HCT116 (cell line): ENCODE measurements at regions not wholly inside any gene's neighbourhood (a gene's known extent, or its start where the extent isn't known, plus 50 kb on each side); places are given as distances from the start of the nearest gene placed in this dataset.

ENCODE experiments used
- ATAC-seq: fragments of 200-7000 bp; cut with Tn5 transposase; 2 replicates; pipeline ENCODE4 v1.9.1; 2020; ENCODE audit warnings: mild to moderate bottlenecking, moderate library complexity
- BruUV-seq: library from RNA; stranded (reverse); fragments of 400-500 nt; replicated peaks from 2 replicates; lab custom pipeline; 2021; lab: Mats Ljungman, UMichigan
- CTCF ChIA-PET: fragments of 300-600 bp; sonication (Branson Sonifier 250); formaldehyde crosslinking; loops from one replicate; lab custom pipeline; 2021; ENCODE audit warnings: antibody characterized with exemption; lab: Charles Lee
- POLR2A ChIA-PET: fragments of 300-600, 350-600 bp; sonication (Branson Sonifier 250); formaldehyde crosslinking; loops from one replicate; lab custom pipeline; 2021; ENCODE audit warnings: antibody characterized with exemption; lab: Charles Lee
- RAD21 ChIA-PET, 2 experiments: fragments of 300-600 bp; sonication (Branson Sonifier 250); formaldehyde crosslinking; loops; one replicate each; lab custom pipeline; 2023; ENCODE audit warnings: low total read pairs in 2 of 2; ENCODE audit not compliant: uncharacterized antibody in 2 of 2, unreplicated experiment in 2 of 2, low non-redundant PET in 1 of 2; lab: Charles Lee
- DNase-seq: peaks from one replicate; pipeline ENCODE4 v3.0.0-alpha.2; 2010; ENCODE audit warnings: low read depth, low spot score
- H2AFZ ChIP-seq: fragments of 200-600 bp; shearing (Covaris generic), sonication (generic); 2 replicates; pipeline ENCODE4 v1.6.1; 2017; ENCODE audit warnings: low read depth, mixed run types, mixed read lengths, antibody characterized with exemption, low read length; ENCODE audit not compliant: poor library complexity, severe bottlenecking
- H3K27ac ChIP-seq: 2 replicates; pipeline ENCODE4 v1.5.1; 2012; ENCODE audit warnings: low read depth, low read length
- H3K27me3 ChIP-seq: fragments of 200-600 bp; sonication (generic); 2 replicates; pipeline ENCODE4 v1.6.1; 2016; ENCODE audit warnings: mixed run types, low read length, mixed read lengths; ENCODE audit not compliant: insufficient read depth
- H3K36me3 ChIP-seq, 2 experiments: fragments of 200-500 bp in 1 of 2; fragments of 200-600 bp in 1 of 2; sonication (Bioruptor generic) in 1 of 2; sonication (generic) in 1 of 2; 2 replicates each; pipeline versions ENCODE4 v1.5.1 to v1.6.1; 2014 to 2016; ENCODE audit warnings: low read length in 2 of 2, inconsistent platforms in 1 of 2, mixed read lengths in 1 of 2, mixed run types in 1 of 2; ENCODE audit not compliant: insufficient read depth in 2 of 2, control insufficient read depth in 1 of 2
- H3K4me1 ChIP-seq, 2 experiments: fragments of 200-600 bp in 1 of 2; sonication (generic) in 1 of 2; 2 replicates each; pipeline versions ENCODE4 v1.5.1 to v1.6.1; 2012 to 2017; ENCODE audit warnings: low read length in 2 of 2, inconsistent platforms in 1 of 2, mild to moderate bottlenecking in 1 of 2, mixed read lengths in 1 of 2, mixed run types in 1 of 2, moderate library complexity in 1 of 2; ENCODE audit not compliant: insufficient read depth in 2 of 2, control insufficient read depth in 1 of 2
- H3K4me2 ChIP-seq: fragments of 200-600 bp; sonication (generic); 2 replicates; pipeline ENCODE4 v1.6.1; 2017; ENCODE audit warnings: mixed run types, low read length, mixed read lengths
- H3K4me3 ChIP-seq, 2 experiments: fragments of 200-600 bp in 1 of 2; sonication (generic) in 1 of 2; replicated peaks in 1 of 2; 2 replicates each; pipeline ENCODE4 v1.5.1; 2011 to 2016; ENCODE audit warnings: low read length in 2 of 2, control low read depth in 1 of 2, low read depth in 1 of 2, mild to moderate bottlenecking in 1 of 2, mixed read lengths in 1 of 2, mixed run types in 1 of 2
- H3K79me2 ChIP-seq: fragments of 200-600 bp; sonication (generic); 2 replicates; pipeline ENCODE4 v1.6.1; 2017; ENCODE audit warnings: mild to moderate bottlenecking, mixed run types, low read length, moderate library complexity, mixed read lengths; ENCODE audit not compliant: insufficient read depth
- H3K9ac ChIP-seq: fragments of 200-600 bp; sonication (generic); 2 replicates; pipeline ENCODE4 v1.6.1; 2016; ENCODE audit warnings: low read length, mixed read lengths
- H3K9me2 ChIP-seq: fragments of 200-600 bp; sonication (generic), shearing (Covaris generic); 2 replicates; pipeline ENCODE4 v1.6.1; 2017; ENCODE audit warnings: mixed run types, mild to moderate bottlenecking, moderate library complexity; ENCODE audit not compliant: insufficient read depth
- H3K9me3 ChIP-seq, 2 experiments: fragments of 200-500 bp in 1 of 2; fragments of 200-600 bp in 1 of 2; sonication (Bioruptor generic) in 1 of 2; sonication (generic) in 1 of 2; 2 replicates each; pipeline ENCODE4 v1.6.1; 2014 to 2017; ENCODE audit warnings: low read length in 2 of 2, mixed read lengths in 2 of 2, inconsistent platforms in 1 of 2, low read depth in 1 of 2, mild to moderate bottlenecking in 1 of 2, mixed run types in 1 of 2, moderate library complexity in 1 of 2; ENCODE audit not compliant: control insufficient read depth in 1 of 2, insufficient read depth in 1 of 2
- H4K20me1 ChIP-seq: fragments of 200-600 bp; sonication (generic), shearing (Covaris generic); 2 replicates; pipeline ENCODE4 v1.6.1; 2017; ENCODE audit warnings: mixed run types, mild to moderate bottlenecking, moderate library complexity; ENCODE audit not compliant: insufficient read depth
- CBX3 ChIP-seq: IDR thresholded peaks from 2 replicates; pipeline ENCODE4 v1.6.1; 2012; ENCODE audit warnings: low read depth
- EGR1 ChIP-seq: IDR thresholded peaks from 2 replicates; pipeline ENCODE4 v1.6.1; 2012; ENCODE audit warnings: low read depth
- FOSL1 ChIP-seq: IDR thresholded peaks from 2 replicates; pipeline ENCODE4 v1.6.1; 2012; ENCODE audit warnings: low read depth
- JUND ChIP-seq: IDR thresholded peaks from 2 replicates; pipeline ENCODE4 v1.6.1; 2012
- POLR2A ChIP-seq: IDR thresholded peaks from 2 replicates; pipeline ENCODE4 v1.7.0; 2011; ENCODE audit warnings: borderline replicate concordance; ENCODE audit not compliant: insufficient read depth, insufficient read length; ENCODE audit errors: extremely low read depth
- POLR2AphosphoS5 ChIP-seq: IDR thresholded peaks from 2 replicates; pipeline ENCODE4 v1.6.1; 2011; ENCODE audit warnings: mild to moderate bottlenecking, low read depth, low read length, moderate library complexity
- RAD21 ChIP-seq: IDR thresholded peaks from 2 replicates; pipeline ENCODE4 v1.6.1; 2012; ENCODE audit warnings: low read depth, mild to moderate bottlenecking
- SIN3A ChIP-seq: IDR thresholded peaks from 2 replicates; pipeline ENCODE4 v1.6.1; 2012; ENCODE audit warnings: low read depth
- YY1 ChIP-seq: IDR thresholded peaks from 2 replicates; pipeline ENCODE4 v1.6.1; 2011; ENCODE audit warnings: low read length, low read depth, moderate library complexity, mild to moderate bottlenecking; ENCODE audit not compliant: insufficient replicate concordance; ENCODE audit errors: extremely low read depth
- ZFX ChIP-seq: fragments of 450-650 bp; IDR thresholded peaks from 2 replicates; pipeline ENCODE4 v1.6.1; 2017
- ZNF274 ChIP-seq: fragments of 200-500 bp; sonication (Bioruptor generic); IDR thresholded peaks from 2 replicates; pipeline ENCODE4 v1.6.1; 2014; ENCODE audit warnings: mild to moderate bottlenecking, low read depth, low read length, inconsistent platforms
- intact Hi-C: fragments of 100-400 bp; cut with micrococcal nuclease; formaldehyde crosslinking; loops from 2 replicates; pipeline ENCODE4 v1.10.0; 2022
- TF ChIP-seq, protein P1 (sequence below), 3 experiments: fragments of 200-600 bp in 1 of 3; sonication (generic) in 1 of 3; IDR thresholded peaks in 2 of 3; conservative IDR thresholded peaks in 1 of 3; 2 replicates each; pipeline ENCODE4 v1.5.1; 2012 to 2017; ENCODE audit warnings: low read depth in 2 of 3, low read length in 2 of 3, antibody characterized with exemption in 1 of 3, borderline replicate concordance in 1 of 3, control low read depth in 1 of 3, mild to moderate bottlenecking in 1 of 3, mixed read lengths in 1 of 3, mixed run types in 1 of 3, moderate library complexity in 1 of 3; ENCODE audit not compliant: insufficient read depth in 1 of 3
- TF ChIP-seq, protein P2 (sequence below): IDR thresholded peaks from 2 replicates; pipeline ENCODE4 v1.6.1; 2012; ENCODE audit warnings: low read depth
- TF ChIP-seq, protein P3 (sequence below): IDR thresholded peaks from 2 replicates; pipeline ENCODE4 v1.6.1; 2012
- TF ChIP-seq, protein P4 (sequence below): IDR thresholded peaks from 2 replicates; pipeline ENCODE4 v1.6.1; 2012
- TF ChIP-seq, protein P5 (sequence below): IDR thresholded peaks from 2 replicates; pipeline ENCODE4 v1.6.1; 2011; ENCODE audit warnings: mild to moderate bottlenecking, low read length, moderate library complexity; ENCODE audit not compliant: insufficient replicate concordance; ENCODE audit errors: extremely low read depth

DNA sequence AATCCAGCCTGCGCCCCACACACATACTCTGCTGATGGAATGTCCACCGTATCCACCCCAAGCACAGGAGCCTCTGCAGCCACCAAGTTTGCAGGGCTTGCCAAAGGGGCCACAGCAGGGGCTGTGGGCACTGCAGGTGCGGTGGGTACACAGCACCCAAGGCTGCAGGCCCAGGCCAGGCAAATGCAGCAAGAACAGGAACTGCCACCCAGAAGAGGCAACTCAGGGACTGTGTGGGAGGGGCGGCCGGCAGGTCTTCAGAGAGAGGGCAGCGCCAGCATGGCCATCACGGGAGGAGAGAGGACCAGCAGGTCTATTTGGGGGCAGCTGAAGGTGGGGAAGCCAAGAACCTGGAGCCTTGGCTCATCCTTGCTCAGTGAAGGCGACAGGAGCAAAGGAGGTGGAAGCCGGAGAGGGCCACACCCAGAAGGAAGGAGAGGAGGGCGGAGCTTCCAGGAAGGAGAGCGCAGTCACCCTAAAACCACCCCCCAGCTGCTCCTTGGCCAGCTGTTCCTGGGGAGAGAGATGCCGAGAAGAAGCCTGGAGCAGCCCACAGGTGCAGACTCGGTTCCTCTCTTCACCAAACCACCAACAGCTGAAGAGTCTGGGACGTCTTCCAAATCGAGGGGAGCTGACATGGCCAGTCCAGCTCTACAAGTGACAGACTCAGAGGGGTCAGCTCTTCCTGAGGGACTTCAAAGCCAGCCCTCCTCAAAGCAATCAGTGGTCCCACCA, 265.1 kb upstream of the CDYL start:
- H3K9me3 ChIP-seq = no peaks in the 10 kb centered on the region
- POLR2A ChIA-PET = no interaction called here
- intact Hi-C loops = no loop called here
- RAD21 ChIA-PET = no interaction called here
- no peaks in the 10 kb centered on the region for H4K20me1 ChIP-seq
- TF ChIP-seq ZFX (no peak), YY1 (no peak), POLR2A (no peak), JUND (no peak), POLR2AphosphoS5 (no peak), ZNF274 (no peak), CBX3 (no peak), EGR1 (no peak), SIN3A (no peak), FOSL1 (no peak), RAD21 (no peak)
- TF ChIP-seq, protein P1, sequence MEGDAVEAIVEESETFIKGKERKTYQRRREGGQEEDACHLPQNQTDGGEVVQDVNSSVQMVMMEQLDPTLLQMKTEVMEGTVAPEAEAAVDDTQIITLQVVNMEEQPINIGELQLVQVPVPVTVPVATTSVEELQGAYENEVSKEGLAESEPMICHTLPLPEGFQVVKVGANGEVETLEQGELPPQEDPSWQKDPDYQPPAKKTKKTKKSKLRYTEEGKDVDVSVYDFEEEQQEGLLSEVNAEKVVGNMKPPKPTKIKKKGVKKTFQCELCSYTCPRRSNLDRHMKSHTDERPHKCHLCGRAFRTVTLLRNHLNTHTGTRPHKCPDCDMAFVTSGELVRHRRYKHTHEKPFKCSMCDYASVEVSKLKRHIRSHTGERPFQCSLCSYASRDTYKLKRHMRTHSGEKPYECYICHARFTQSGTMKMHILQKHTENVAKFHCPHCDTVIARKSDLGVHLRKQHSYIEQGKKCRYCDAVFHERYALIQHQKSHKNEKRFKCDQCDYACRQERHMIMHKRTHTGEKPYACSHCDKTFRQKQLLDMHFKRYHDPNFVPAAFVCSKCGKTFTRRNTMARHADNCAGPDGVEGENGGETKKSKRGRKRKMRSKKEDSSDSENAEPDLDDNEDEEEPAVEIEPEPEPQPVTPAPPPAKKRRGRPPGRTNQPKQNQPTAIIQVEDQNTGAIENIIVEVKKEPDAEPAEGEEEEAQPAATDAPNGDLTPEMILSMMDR (IDR thresholded peaks at IDR 0.05 in 2 of 3, conservative IDR thresholded peaks at IDR 0.05 in 1 of 3; ENCODE audit: borderline replicate concordance in 1 of 3, insufficient read depth in 1 of 3, low read depth in 2 of 3, low read length in 2 of 3) = no peak
- TF ChIP-seq, protein P2, sequence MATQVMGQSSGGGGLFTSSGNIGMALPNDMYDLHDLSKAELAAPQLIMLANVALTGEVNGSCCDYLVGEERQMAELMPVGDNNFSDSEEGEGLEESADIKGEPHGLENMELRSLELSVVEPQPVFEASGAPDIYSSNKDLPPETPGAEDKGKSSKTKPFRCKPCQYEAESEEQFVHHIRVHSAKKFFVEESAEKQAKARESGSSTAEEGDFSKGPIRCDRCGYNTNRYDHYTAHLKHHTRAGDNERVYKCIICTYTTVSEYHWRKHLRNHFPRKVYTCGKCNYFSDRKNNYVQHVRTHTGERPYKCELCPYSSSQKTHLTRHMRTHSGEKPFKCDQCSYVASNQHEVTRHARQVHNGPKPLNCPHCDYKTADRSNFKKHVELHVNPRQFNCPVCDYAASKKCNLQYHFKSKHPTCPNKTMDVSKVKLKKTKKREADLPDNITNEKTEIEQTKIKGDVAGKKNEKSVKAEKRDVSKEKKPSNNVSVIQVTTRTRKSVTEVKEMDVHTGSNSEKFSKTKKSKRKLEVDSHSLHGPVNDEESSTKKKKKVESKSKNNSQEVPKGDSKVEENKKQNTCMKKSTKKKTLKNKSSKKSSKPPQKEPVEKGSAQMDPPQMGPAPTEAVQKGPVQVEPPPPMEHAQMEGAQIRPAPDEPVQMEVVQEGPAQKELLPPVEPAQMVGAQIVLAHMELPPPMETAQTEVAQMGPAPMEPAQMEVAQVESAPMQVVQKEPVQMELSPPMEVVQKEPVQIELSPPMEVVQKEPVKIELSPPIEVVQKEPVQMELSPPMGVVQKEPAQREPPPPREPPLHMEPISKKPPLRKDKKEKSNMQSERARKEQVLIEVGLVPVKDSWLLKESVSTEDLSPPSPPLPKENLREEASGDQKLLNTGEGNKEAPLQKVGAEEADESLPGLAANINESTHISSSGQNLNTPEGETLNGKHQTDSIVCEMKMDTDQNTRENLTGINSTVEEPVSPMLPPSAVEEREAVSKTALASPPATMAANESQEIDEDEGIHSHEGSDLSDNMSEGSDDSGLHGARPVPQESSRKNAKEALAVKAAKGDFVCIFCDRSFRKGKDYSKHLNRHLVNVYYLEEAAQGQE = no peak
- TF ChIP-seq, protein P3, sequence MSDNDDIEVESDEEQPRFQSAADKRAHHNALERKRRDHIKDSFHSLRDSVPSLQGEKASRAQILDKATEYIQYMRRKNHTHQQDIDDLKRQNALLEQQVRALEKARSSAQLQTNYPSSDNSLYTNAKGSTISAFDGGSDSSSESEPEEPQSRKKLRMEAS = no peak
- TF ChIP-seq, protein P4, sequence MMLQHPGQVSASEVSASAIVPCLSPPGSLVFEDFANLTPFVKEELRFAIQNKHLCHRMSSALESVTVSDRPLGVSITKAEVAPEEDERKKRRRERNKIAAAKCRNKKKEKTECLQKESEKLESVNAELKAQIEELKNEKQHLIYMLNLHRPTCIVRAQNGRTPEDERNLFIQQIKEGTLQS = no peak
- TF ChIP-seq, protein P5, sequence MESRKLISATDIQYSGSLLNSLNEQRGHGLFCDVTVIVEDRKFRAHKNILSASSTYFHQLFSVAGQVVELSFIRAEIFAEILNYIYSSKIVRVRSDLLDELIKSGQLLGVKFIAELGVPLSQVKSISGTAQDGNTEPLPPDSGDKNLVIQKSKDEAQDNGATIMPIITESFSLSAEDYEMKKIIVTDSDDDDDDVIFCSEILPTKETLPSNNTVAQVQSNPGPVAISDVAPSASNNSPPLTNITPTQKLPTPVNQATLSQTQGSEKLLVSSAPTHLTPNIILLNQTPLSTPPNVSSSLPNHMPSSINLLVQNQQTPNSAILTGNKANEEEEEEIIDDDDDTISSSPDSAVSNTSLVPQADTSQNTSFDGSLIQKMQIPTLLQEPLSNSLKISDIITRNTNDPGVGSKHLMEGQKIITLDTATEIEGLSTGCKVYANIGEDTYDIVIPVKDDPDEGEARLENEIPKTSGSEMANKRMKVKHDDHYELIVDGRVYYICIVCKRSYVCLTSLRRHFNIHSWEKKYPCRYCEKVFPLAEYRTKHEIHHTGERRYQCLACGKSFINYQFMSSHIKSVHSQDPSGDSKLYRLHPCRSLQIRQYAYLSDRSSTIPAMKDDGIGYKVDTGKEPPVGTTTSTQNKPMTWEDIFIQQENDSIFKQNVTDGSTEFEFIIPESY = no peak
- TF ChIP-seq, all 23 proteins: peak for 0
- H3K79me2 ChIP-seq = no peaks in the 10 kb centered on the region
- BruUV-seq = no TSS peak
- no peak overlapping the region for H2AFZ ChIP-seq
- H3K4me2 ChIP-seq = no peak overlapping the region
- no peak overlapping the region for H3K9ac ChIP-seq
- no peak overlapping the region for H3K4me3 ChIP-seq
- H3K9me2 ChIP-seq = no peaks in the 10 kb centered on the region
- H3K36me3 ChIP-seq = no peaks in the 10 kb centered on the region
- H3K27ac ChIP-seq = no peak overlapping the region
- DNase-seq (no peak), ATAC-seq (no peak)
- H3K4me1 ChIP-seq = no peaks in the 10 kb centered on the region
- CTCF ChIA-PET = no interaction called here
- no peaks in the 10 kb centered on the region for H3K27me3 ChIP-seq
